H1 (cell line): ENCODE measurements at regions not wholly inside any gene's neighbourhood (a gene's known extent, or its start where the extent isn't known, plus 50 kb on each side); places are given as distances from the start of the nearest gene placed in this dataset.

Experiments used
- CTCF ChIA-PET: fragments of 300-600 bp; sonication (Branson Sonifier 250); formaldehyde crosslinking; loops from one replicate; lab custom pipeline; 2021; ENCODE audit not compliant: partially characterized antibody; lab: Charles Lee
- POLR2A ChIA-PET: fragments of 300-600 bp; sonication (Branson Sonifier 250); formaldehyde crosslinking; loops from one replicate; lab custom pipeline; 2021; ENCODE audit warnings: inconsistent platforms; ENCODE audit not compliant: partially characterized antibody; lab: Charles Lee
- DNase-seq, 2 experiments: peaks; one replicate each; pipeline versions ENCODE4 v3.0.0 to v3.0.0-alpha.2; 2010 to 2022; ENCODE audit warnings: low spot score in 2 of 2, low read depth in 1 of 2, mixed read lengths in 1 of 2
- FAIRE-seq: peaks from 2 replicates; lab custom pipeline; 2011; peaks lifted over from hg19 to GRCh38; lab: Jason Lieb, UNC
- H2AFZ ChIP-seq: 2 replicates; pipeline ENCODE4 v1.8.1; 2012; ENCODE audit warnings: low read length, inconsistent platforms
- H2AK5ac ChIP-seq: 2 replicates; pipeline ENCODE4 v1.6.1; 2013; ENCODE audit warnings: low read depth, low read length
- H2BK120ac ChIP-seq: replicated peaks from 2 replicates; pipeline ENCODE3; 2013; ENCODE audit warnings: low read depth, low read length, inconsistent platforms
- H2BK12ac ChIP-seq: 2 replicates; pipeline ENCODE4 v1.6.1; 2013; ENCODE audit warnings: low read depth, low read length
- H2BK15ac ChIP-seq: 2 replicates; pipeline ENCODE4 v1.6.1; 2013; ENCODE audit warnings: low read length
- H2BK20ac ChIP-seq: 2 replicates; pipeline ENCODE4 v1.6.1; 2013; ENCODE audit warnings: low read length
- H2BK5ac ChIP-seq: 2 replicates; pipeline ENCODE4 v1.6.1; 2013; ENCODE audit warnings: low read depth, low read length
- H3K14ac ChIP-seq: 2 replicates; pipeline ENCODE4 v1.6.1; 2013; ENCODE audit warnings: inconsistent platforms; ENCODE audit not compliant: insufficient read length
- H3K18ac ChIP-seq: 2 replicates; pipeline ENCODE4 v1.6.1; 2013; ENCODE audit warnings: low read length; ENCODE audit errors: extremely low read depth
- H3K23ac ChIP-seq: 2 replicates; pipeline ENCODE4 v1.6.1; 2013; ENCODE audit warnings: inconsistent platforms; ENCODE audit not compliant: insufficient read length
- H3K23me2 ChIP-seq: 2 replicates; pipeline ENCODE4 v1.6.1; 2013; ENCODE audit warnings: low read depth, low read length
- H3K27ac ChIP-seq: 2 replicates; pipeline ENCODE4 v1.6.1; 2011; ENCODE audit warnings: low read depth, low read length, inconsistent platforms
- H3K27me3 ChIP-seq, 4 experiments: replicated peaks in 1 of 4; 1 replicate in 1 of 4; 2 replicates in 3 of 4; pipeline versions ENCODE4 v1.6.1 to v1.8.1; 2011 to 2013; ENCODE audit warnings: low read length in 3 of 4, mild to moderate bottlenecking in 3 of 4, inconsistent platforms in 2 of 4, mixed read lengths in 2 of 4, moderate library complexity in 1 of 4; ENCODE audit not compliant: control insufficient read depth in 3 of 4, insufficient read depth in 3 of 4; ENCODE audit errors: extremely low read depth in 1 of 4
- H3K36me3 ChIP-seq, 4 experiments: 2 replicates each; pipeline versions ENCODE4 v1.6.1 to v1.8.1; 2011 to 2013; ENCODE audit warnings: mild to moderate bottlenecking in 4 of 4, low read length in 3 of 4, moderate library complexity in 2 of 4, control low read depth in 1 of 4, inconsistent platforms in 1 of 4; ENCODE audit not compliant: insufficient read depth in 4 of 4, control insufficient read depth in 2 of 4
- H3K4ac ChIP-seq: replicated peaks from 2 replicates; pipeline ENCODE3; 2013; ENCODE audit warnings: low read length, low read depth, mixed read lengths, inconsistent platforms; ENCODE audit not compliant: insufficient read length
- H3K4me1 ChIP-seq, 4 experiments: replicated peaks in 1 of 4; 1 replicate in 1 of 4; 2 replicates in 3 of 4; pipeline versions ENCODE4 v1.6.1 to v1.8.1; 2011 to 2013; ENCODE audit warnings: low read length in 3 of 4, inconsistent platforms in 2 of 4, mixed read lengths in 1 of 4; ENCODE audit not compliant: insufficient read depth in 4 of 4, control insufficient read depth in 3 of 4
- H3K4me2 ChIP-seq, 2 experiments: 2 replicates each; pipeline versions ENCODE4 v1.6.1 to v1.8.1; 2011 to 2013; ENCODE audit warnings: low read depth in 2 of 2, low read length in 2 of 2, control low read depth in 1 of 2, inconsistent platforms in 1 of 2, mild to moderate bottlenecking in 1 of 2; ENCODE audit not compliant: insufficient read depth in 1 of 2
- H3K4me3 ChIP-seq, 4 experiments: fragments of 200-600, 300-600 bp in 1 of 4; sonication (generic), shearing (Covaris generic), sonication (Bioruptor Twin) in 1 of 4; 2 replicates each; pipeline versions ENCODE4 v1.5.1 to v1.8.1; 2011 to 2016; ENCODE audit warnings: low read length in 4 of 4, low read depth in 3 of 4, control low read depth in 2 of 4, inconsistent platforms in 2 of 4, mild to moderate bottlenecking in 2 of 4, mixed read lengths in 1 of 4, moderate library complexity in 1 of 4; ENCODE audit not compliant: insufficient read depth in 2 of 4; ENCODE audit errors: extremely low read depth in 1 of 4
- H3K56ac ChIP-seq: replicated peaks from 2 replicates; pipeline ENCODE3; 2013; ENCODE audit warnings: low read depth, mild to moderate bottlenecking, mixed read lengths, low read length, inconsistent platforms; ENCODE audit not compliant: insufficient read length
- H3K79me1 ChIP-seq: 2 replicates; pipeline ENCODE4 v1.6.1; 2013; ENCODE audit warnings: low read depth, low read length, control low read depth
- H3K79me2 ChIP-seq, 2 experiments: 2 replicates each; pipeline versions ENCODE4 v1.6.1 to v1.8.1; 2012 to 2013; ENCODE audit warnings: low read length in 2 of 2, mild to moderate bottlenecking in 2 of 2, inconsistent platforms in 1 of 2; ENCODE audit not compliant: insufficient read depth in 2 of 2, control insufficient read depth in 1 of 2
- H3K9ac ChIP-seq, 4 experiments: replicated peaks in 1 of 4; 1 replicate in 1 of 4; 2 replicates in 3 of 4; pipeline versions ENCODE4 v1.6.1 to v1.8.1; 2011 to 2013; ENCODE audit warnings: low read depth in 3 of 4, low read length in 3 of 4, control low read depth in 2 of 4, mild to moderate bottlenecking in 2 of 4, moderate library complexity in 2 of 4, inconsistent platforms in 1 of 4; ENCODE audit errors: extremely low read depth in 1 of 4
- H3K9me3 ChIP-seq, 2 experiments: 2 replicates each; pipeline versions ENCODE4 v1.6.1 to v1.8.1; 2012 to 2013; ENCODE audit warnings: mild to moderate bottlenecking in 2 of 2, moderate library complexity in 2 of 2, control low read depth in 1 of 2, inconsistent platforms in 1 of 2, low read depth in 1 of 2, low read length in 1 of 2, mixed read lengths in 1 of 2; ENCODE audit not compliant: insufficient read depth in 2 of 2
- H4K20me1 ChIP-seq, 2 experiments: replicated peaks in 1 of 2; 2 replicates each; pipeline versions ENCODE3 to v1.8.1; 2011 to 2013; ENCODE audit warnings: inconsistent platforms in 2 of 2, low read length in 2 of 2, mild to moderate bottlenecking in 1 of 2; ENCODE audit not compliant: insufficient read depth in 2 of 2, control insufficient read depth in 1 of 2
- H4K5ac ChIP-seq: 2 replicates; pipeline ENCODE4 v1.6.1; 2013; ENCODE audit warnings: low read length, low read depth, mixed read lengths, inconsistent platforms; ENCODE audit not compliant: insufficient read length
- H4K8ac ChIP-seq: 2 replicates; pipeline ENCODE4 v1.8.0; 2013; ENCODE audit warnings: mild to moderate bottlenecking, moderate library complexity, low read length, inconsistent platforms; ENCODE audit not compliant: insufficient read depth; ENCODE audit errors: extremely low read depth
- H4K91ac ChIP-seq: replicated peaks from 2 replicates; pipeline ENCODE3; 2013; ENCODE audit warnings: low read length, mixed read lengths, inconsistent platforms; ENCODE audit not compliant: insufficient read length
- CBX8 ChIP-seq: fragments of 300-800, 300-1000 bp; sonication (generic); IDR thresholded peaks from 2 replicates; pipeline ENCODE4 v1.7.1; 2016; ENCODE audit warnings: low read depth, low read length, borderline replicate concordance
- CREB1 ChIP-seq: IDR thresholded peaks from 2 replicates; pipeline ENCODE4 v1.6.1; 2012; ENCODE audit warnings: inconsistent platforms
- E2F6 ChIP-seq: IDR thresholded peaks from 2 replicates; pipeline ENCODE4 v1.6.1; 2012; ENCODE audit warnings: inconsistent platforms
- HDAC2 ChIP-seq, 2 experiments: fragments of 300-600 bp in 1 of 2; sonication (generic) in 1 of 2; IDR thresholded peaks; 2 replicates each; pipeline ENCODE4 v1.6.1; 2011 to 2012; ENCODE audit warnings: low read depth in 2 of 2, low read length in 2 of 2, mild to moderate bottlenecking in 2 of 2, moderate library complexity in 2 of 2, borderline replicate concordance in 1 of 2, inconsistent platforms in 1 of 2
- JUND ChIP-seq: IDR thresholded peaks from 2 replicates; pipeline ENCODE4 v1.6.1; 2011; ENCODE audit warnings: mild to moderate bottlenecking, improper control_type of control experiment, low read length
- MAX ChIP-seq: IDR thresholded peaks from 2 replicates; pipeline ENCODE4 v1.6.1; 2012; ENCODE audit warnings: inconsistent platforms
- PHF8 ChIP-seq: fragments of 200-600 bp; sonication (generic); conservative IDR thresholded peaks from 2 replicates; pipeline ENCODE4 v1.7.1; 2012; ENCODE audit warnings: low read depth, mild to moderate bottlenecking, inconsistent platforms, low read length, moderate library complexity
- TBP ChIP-seq: IDR thresholded peaks from 2 replicates; pipeline ENCODE4 v1.6.1; 2011; ENCODE audit warnings: low read depth, low read length, improper control_type of control experiment
- USF2 ChIP-seq: IDR thresholded peaks from 2 replicates; pipeline ENCODE4 v1.6.1; 2011; ENCODE audit warnings: low read length, improper control_type of control experiment
- ZNF274 ChIP-seq: IDR thresholded peaks from 2 replicates; pipeline ENCODE4 v1.7.0; 2012; ENCODE audit warnings: low read length, borderline replicate concordance; ENCODE audit errors: extremely low read depth
- WGBS, 2 experiments: shearing (Covaris generic) in 1 of 2; methylation state at CpG; one replicate each; pipeline versions ENCODE4 v1.1.6 to v1.1.7; 2013 to 2015; ENCODE audit warnings: low lambda C conversion rate in 2 of 2, mixed read lengths in 2 of 2, inconsistent platforms in 1 of 2, low coverage in 1 of 2, missing lambda C conversion rate in 1 of 2; ENCODE audit not compliant: insufficient replicate concordance in 2 of 2, insufficient coverage in 1 of 2, insufficient read length in 1 of 2; ENCODE audit errors: extremely low coverage in 1 of 2, missing lambda C conversion rate in 1 of 2; 5-methylcytosine and 5-hydroxymethylcytosine counted together

- TF ChIP-seq MAX (no peak), E2F6 (no peak), CBX8 (no peak), TBP (no peak), JUND (no peak), HDAC2 (IDR thresholded peaks at IDR 0.05; ENCODE audit: borderline replicate concordance in 1 of 2, low read depth in 2 of 2, low read length in 2 of 2) (no peak), PHF8 (no peak), CREB1 (no peak), ZNF274 (no peak), USF2 (no peak)
- FAIRE-seq: no peak
Observed at GRCh38 chr4:125832161-125832560, 517.4 kb downstream of the FAT4 start.

More at GRCh38 chr4:125832161-125832560, 517.4 kb downstream of the FAT4 start:
- Histone ChIP-seq H3K79me2 (no peaks in the 10 kb centered on the region), H4K20me1 (no peaks in the 10 kb centered on the region), H2BK5ac (no peak overlapping the region), H3K23me2 (peaks cover 1% of the 10 kb centered on the region; the same call in 1 of the 2 replicates), H3K14ac (no peak overlapping the region), H3K36me3 (no peaks in the 10 kb centered on the region), H2AK5ac (no peak overlapping the region), H3K9ac (no peak overlapping the region), H3K27me3 (no peaks in the 10 kb centered on the region), H4K5ac (no peak overlapping the region), H3K4ac (no peak overlapping the region), H3K9me3 (no peaks in the 10 kb centered on the region), H3K4me2 (no peak overlapping the region), H4K91ac (no peak overlapping the region), H3K79me1 (no peaks in the 10 kb centered on the region), H2BK20ac (no peak overlapping the region), H2BK120ac (no peak overlapping the region), H3K18ac (no peak overlapping the region), H3K23ac (no peak overlapping the region), H2BK15ac (no peak overlapping the region), H4K8ac (no peak overlapping the region), H3K4me1 (no peaks in the 10 kb centered on the region), H3K4me3 (no peak overlapping the region), H3K56ac (no peak overlapping the region), H2BK12ac (no peak overlapping the region), H2AFZ (no peak overlapping the region), H3K27ac (no peak overlapping the region)
- CTCF ChIA-PET: interaction anchor here (1.0 kb wide), 1 partner anchor 97 kb away, joined by 3 read pairs; no protein-coding TSS in a partner anchor
- WGBS, 2 experiments: 90% methylated on average over 3 of the region's 3 CpGs; no CpG with 5 or more reads in 1 of the 2 experiments
- POLR2A ChIA-PET: no interaction called here
- DNase-seq: no peak
